CD4-positive, alpha-beta T cell (primary cell): ENCODE measurements at regions not wholly inside any gene's neighbourhood (a gene's known extent, or its start where the extent isn't known, plus 50 kb on each side); places are given as distances from the start of the nearest gene placed in this dataset.

Experiments used
- ATAC-seq: fragments of 200-7000 bp; cut with Tn5 transposase; one replicate; pipeline ENCODE4 v1.10.0; 2022; ENCODE audit warnings: mild to moderate bottlenecking; ENCODE audit not compliant: poor library complexity
- CTCF ChIA-PET: fragments of 350-600 bp; sonication (Branson Sonifier 250); formaldehyde crosslinking; loops from one replicate; lab custom pipeline; 2021; ENCODE audit warnings: antibody characterized with exemption, inconsistent platforms; lab: Charles Lee
- POLR2A ChIA-PET: fragments of 350-600 bp; sonication (Branson Sonifier 250); formaldehyde crosslinking; loops from one replicate; lab custom pipeline; 2021; ENCODE audit warnings: antibody characterized with exemption, inconsistent platforms; lab: Charles Lee
- DNase-seq, 14 experiments: peaks; one replicate each; pipeline ENCODE4 v3.0.0-alpha.2; 2013 to 2020; ENCODE audit warnings: mixed read lengths in 2 of 14
- H3K27ac ChIP-seq, 2 donors: one replicate each; pipeline versions ENCODE4 v1.5.1 to v1.7.0; 2013; ENCODE audit warnings: low read length in 2 of 2, low read depth in 1 of 2, mild to moderate bottlenecking in 1 of 2
- H3K27me3 ChIP-seq, 2 experiments: 1 replicate in 1 of 2; 2 replicates in 1 of 2; pipeline versions ENCODE4 v1.6.1 to v1.7.0; 2013; ENCODE audit warnings: low read length in 2 of 2, control low read depth in 1 of 2, mild to moderate bottlenecking in 1 of 2, moderate library complexity in 1 of 2; ENCODE audit not compliant: insufficient read depth in 2 of 2, control insufficient read depth in 1 of 2
- H3K36me3 ChIP-seq: one replicate; pipeline ENCODE4 v1.6.1; 2013; ENCODE audit warnings: low read length, control low read depth; ENCODE audit not compliant: insufficient read depth
- H3K4me1 ChIP-seq: one replicate; pipeline ENCODE4 v1.6.1; 2013; ENCODE audit warnings: low read length, control low read depth; ENCODE audit not compliant: insufficient read depth
- H3K4me3 ChIP-seq: one replicate; pipeline ENCODE4 v1.5.1; 2013; ENCODE audit warnings: mild to moderate bottlenecking, low read length, moderate library complexity
- H3K9me3 ChIP-seq, 2 experiments: 1 replicate in 1 of 2; 2 replicates in 1 of 2; pipeline versions ENCODE4 v1.6.1 to v1.7.0; 2013; ENCODE audit warnings: low read length in 2 of 2, mild to moderate bottlenecking in 2 of 2, control low read depth in 1 of 2, moderate library complexity in 1 of 2; ENCODE audit not compliant: control insufficient read depth in 1 of 2, insufficient read depth in 1 of 2
- H3K27ac Mint-ChIP-seq: one replicate; pipeline ENCODE4 v1.8.0; 2020; ENCODE audit warnings: mixed read lengths
- H3K27me3 Mint-ChIP-seq: one replicate; pipeline ENCODE4 v1.8.0; 2021; ENCODE audit warnings: mixed read lengths
- H3K36me3 Mint-ChIP-seq: one replicate; pipeline ENCODE4 v1.8.0; 2021; ENCODE audit warnings: low read depth, mixed read lengths
- H3K4me1 Mint-ChIP-seq: one replicate; pipeline ENCODE4 v1.8.0; 2021; ENCODE audit warnings: low read depth, mixed read lengths
- H3K4me3 Mint-ChIP-seq: one replicate; pipeline ENCODE4 v1.8.0; 2020; ENCODE audit warnings: mild to moderate bottlenecking, mixed read lengths
- H3K9me3 Mint-ChIP-seq: one replicate; pipeline ENCODE4 v1.8.0; 2020; ENCODE audit warnings: mixed read lengths
- intact Hi-C, 2 experiments: fragments of 100-400 bp; cut with DNase I in 1 of 2; cut with micrococcal nuclease in 1 of 2; formaldehyde crosslinking; loops; one replicate each; pipeline versions ENCODE4 v1.15.1 to v1.9.0; 2023 to 2025; cut with DNase I, micrococcal nuclease
- TF ChIP-seq, protein P1 (sequence below): fragments of 200-600 bp; IDR thresholded peaks from one replicate; pipeline ENCODE4 v1.8.0; 2022; ENCODE audit warnings: antibody characterized with exemption, mild to moderate bottlenecking

DNA sequence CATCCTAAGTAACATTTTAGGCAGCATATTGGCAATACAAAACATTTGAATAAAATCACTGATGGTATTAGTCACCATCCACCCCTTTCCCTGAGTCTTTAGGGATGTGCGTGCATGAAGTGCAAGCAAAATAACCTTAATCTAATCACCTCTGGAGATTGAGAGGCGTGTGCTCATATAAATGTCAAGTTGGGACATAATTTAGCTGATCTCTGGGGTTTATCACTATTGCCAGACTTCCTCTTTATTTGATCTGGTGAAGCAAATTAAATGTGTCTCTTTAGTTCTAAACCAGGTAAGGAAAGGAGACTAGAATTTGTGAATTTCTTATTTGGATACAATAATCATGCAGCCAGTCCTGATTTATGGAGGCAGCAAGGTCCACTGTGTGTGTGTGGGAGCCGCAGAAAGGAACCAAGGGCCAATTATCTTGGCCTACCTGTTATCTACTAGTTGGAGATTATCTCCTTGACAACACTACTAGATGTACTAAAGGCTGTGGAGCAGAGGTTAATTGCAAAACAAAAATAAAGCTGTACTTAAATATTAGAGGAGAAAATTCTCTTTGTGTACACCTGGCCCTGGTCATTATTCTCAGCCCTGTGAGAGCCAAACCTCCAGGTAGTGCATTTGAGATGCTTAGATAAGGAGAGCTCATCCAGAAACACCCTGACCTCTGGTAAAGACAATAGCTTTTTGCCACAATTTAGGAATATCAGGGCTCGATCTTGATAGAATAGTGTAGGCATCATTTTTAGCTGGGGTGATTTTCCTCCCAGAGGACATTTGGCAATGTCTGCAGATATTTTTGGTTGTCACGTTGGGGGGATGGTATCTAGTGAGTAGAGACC, 78.2 kb downstream of the HRH4 start:
- Histone ChIP-seq H3K27ac (no peak overlapping the region), H3K4me1 (no peaks in the 10 kb centered on the region), H3K27me3 (peaks cover 0 to 3% of the 10 kb centered on the region in 2 experiments), H3K9me3 (no peaks in the 10 kb centered on the region), H3K4me3 (no peak overlapping the region), H3K36me3 (no peaks in the 10 kb centered on the region)
- intact Hi-C loops = no loop called here
- ATAC-seq (no peak), DNase-seq (no peak)
- ChIA-PET CTCF (no interaction called here), POLR2A (no interaction called here)
- Mint-ChIP-seq H3K4me1 (no peaks in the 10 kb centered on the region), H3K27me3 (peaks cover 19% of the 10 kb centered on the region), H3K27ac (no peak overlapping the region), H3K9me3 (no peaks in the 10 kb centered on the region), H3K36me3 (no peaks in the 10 kb centered on the region), H3K4me3 (no peak overlapping the region)
- TF ChIP-seq, protein P1, sequence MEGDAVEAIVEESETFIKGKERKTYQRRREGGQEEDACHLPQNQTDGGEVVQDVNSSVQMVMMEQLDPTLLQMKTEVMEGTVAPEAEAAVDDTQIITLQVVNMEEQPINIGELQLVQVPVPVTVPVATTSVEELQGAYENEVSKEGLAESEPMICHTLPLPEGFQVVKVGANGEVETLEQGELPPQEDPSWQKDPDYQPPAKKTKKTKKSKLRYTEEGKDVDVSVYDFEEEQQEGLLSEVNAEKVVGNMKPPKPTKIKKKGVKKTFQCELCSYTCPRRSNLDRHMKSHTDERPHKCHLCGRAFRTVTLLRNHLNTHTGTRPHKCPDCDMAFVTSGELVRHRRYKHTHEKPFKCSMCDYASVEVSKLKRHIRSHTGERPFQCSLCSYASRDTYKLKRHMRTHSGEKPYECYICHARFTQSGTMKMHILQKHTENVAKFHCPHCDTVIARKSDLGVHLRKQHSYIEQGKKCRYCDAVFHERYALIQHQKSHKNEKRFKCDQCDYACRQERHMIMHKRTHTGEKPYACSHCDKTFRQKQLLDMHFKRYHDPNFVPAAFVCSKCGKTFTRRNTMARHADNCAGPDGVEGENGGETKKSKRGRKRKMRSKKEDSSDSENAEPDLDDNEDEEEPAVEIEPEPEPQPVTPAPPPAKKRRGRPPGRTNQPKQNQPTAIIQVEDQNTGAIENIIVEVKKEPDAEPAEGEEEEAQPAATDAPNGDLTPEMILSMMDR = no peak

DNA sequence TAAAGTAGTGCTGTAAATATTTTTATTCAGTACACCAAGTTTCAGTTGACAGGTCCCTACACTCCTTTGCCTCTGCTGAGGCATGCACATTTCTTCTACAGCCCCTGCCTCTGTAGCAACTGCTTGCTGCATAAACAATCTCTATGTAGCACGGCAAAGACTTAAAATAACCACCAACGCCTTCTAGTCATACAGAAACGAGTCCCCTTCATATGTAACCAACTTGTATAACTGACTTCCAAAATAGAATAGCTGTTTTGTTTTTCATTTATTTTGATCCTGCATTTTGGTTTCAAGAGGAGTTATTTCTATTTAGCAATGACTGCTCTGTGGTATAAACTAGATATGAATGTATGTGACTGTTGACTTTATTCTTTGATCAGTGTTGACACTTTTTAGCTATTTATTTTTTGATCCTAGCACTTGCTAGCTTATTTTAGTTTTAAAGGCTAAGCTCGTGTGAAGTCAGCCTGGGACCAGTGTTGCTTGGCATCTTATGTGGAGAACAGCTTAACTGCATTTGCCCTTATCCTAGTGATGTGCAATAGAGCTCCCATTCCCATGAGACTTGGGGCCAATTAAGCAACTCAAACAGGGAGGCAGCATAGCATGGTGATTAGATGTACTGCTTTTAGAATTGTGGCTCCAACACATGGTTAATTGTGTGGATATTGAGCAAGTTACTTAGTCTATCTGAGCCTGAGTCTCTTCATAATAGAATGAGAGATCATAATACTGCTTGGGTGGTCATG, 79.6 kb downstream of the HRH4 start:
- Mint-ChIP-seq H3K27me3 (peaks cover 19% of the 10 kb centered on the region), H3K4me1 (no peaks in the 10 kb centered on the region), H3K4me3 (no peak overlapping the region), H3K36me3 (no peaks in the 10 kb centered on the region), H3K9me3 (no peaks in the 10 kb centered on the region), H3K27ac (no peak overlapping the region)
- H3K4me3 ChIP-seq = no peak overlapping the region
- TF ChIP-seq, protein P1 = no peak
- POLR2A ChIA-PET = no interaction called here
- H3K9me3 ChIP-seq = no peaks in the 10 kb centered on the region
- CTCF ChIA-PET = no interaction called here
- no peak overlapping the region for H3K27ac ChIP-seq
- H3K4me1 ChIP-seq = no peaks in the 10 kb centered on the region
- no peaks in the 10 kb centered on the region for H3K36me3 ChIP-seq
- intact Hi-C loops = no loop called here
- DNase-seq (no peak), ATAC-seq (no peak)
- H3K27me3 ChIP-seq = peaks cover 0 to 3% of the 10 kb centered on the region in 2 experiments

- ChIA-PET CTCF (no interaction called here), POLR2A (no interaction called here)
- H3K4me3 Mint-ChIP-seq = no peak overlapping the region
- Histone ChIP-seq H3K4me1 (no peaks in the 10 kb centered on the region), H3K36me3 (no peaks in the 10 kb centered on the region), H3K27ac (no peak overlapping the region), H3K27me3 (peaks cover 0 to 3% of the 10 kb centered on the region in 2 experiments), H3K9me3 (no peaks in the 10 kb centered on the region), H3K4me3 (no peak overlapping the region)
- DNase-seq (no peak), ATAC-seq (no peak)
- peaks cover 10% of the 10 kb centered on the region for H3K27me3 Mint-ChIP-seq
- TF ChIP-seq, protein P1 = no peak
- intact Hi-C loops = no loop called here
- no peaks in the 10 kb centered on the region for H3K9me3 Mint-ChIP-seq
- H3K27ac Mint-ChIP-seq = no peak overlapping the region
- no peaks in the 10 kb centered on the region for H3K4me1 Mint-ChIP-seq
- H3K36me3 Mint-ChIP-seq = no peaks in the 10 kb centered on the region
Observed at GRCh38 chr18:24540896-24541295, 80.5 kb downstream of the HRH4 start.
